HG03558 (cell line): ENCODE measurements at regions not wholly inside any gene's neighbourhood (a gene's known extent, or its start where the extent isn't known, plus 50 kb on each side); places are given as distances from the start of the nearest gene placed in this dataset.

ENCODE experiments used
- ATAC-seq: cut with Tn5 transposase; IDR thresholded peaks from one replicate; pipeline ENCODE4 v1.9.1; 2021; ENCODE audit warnings: moderate number of reproducible peaks; ENCODE audit not compliant: unreplicated experiment; ENCODE audit errors: extremely low read depth

- no peak for ATAC-seq
These were observed 84.7 kb upstream of the TP53I11 start for GRCh38 chr11:45035413-45035812.

GRCh38 chr11:45036010-45036409 lies 85.3 kb upstream of the TP53I11 start:
- no peak for ATAC-seq

DNA sequence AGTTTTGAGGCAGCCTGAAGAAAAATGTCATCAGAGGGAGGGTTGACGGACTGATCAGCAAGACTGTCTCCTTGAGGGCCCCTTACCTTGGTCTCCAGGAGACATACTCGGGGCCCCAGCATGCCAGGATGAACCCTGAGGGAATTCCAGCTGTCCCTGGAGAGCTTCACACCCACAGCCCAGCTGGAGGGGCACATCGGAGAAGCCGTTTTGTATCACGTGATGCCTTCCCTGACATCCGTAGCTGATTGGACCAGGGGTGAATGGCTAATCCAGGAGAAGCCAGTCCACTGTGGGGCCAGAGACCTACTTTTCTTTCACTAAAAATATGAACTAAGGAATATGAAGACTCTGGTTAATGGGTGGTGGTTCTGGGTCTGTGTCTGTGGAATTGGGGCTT lies 86.0 kb upstream of the TP53I11 start:
- ATAC-seq, result no peak

DNA sequence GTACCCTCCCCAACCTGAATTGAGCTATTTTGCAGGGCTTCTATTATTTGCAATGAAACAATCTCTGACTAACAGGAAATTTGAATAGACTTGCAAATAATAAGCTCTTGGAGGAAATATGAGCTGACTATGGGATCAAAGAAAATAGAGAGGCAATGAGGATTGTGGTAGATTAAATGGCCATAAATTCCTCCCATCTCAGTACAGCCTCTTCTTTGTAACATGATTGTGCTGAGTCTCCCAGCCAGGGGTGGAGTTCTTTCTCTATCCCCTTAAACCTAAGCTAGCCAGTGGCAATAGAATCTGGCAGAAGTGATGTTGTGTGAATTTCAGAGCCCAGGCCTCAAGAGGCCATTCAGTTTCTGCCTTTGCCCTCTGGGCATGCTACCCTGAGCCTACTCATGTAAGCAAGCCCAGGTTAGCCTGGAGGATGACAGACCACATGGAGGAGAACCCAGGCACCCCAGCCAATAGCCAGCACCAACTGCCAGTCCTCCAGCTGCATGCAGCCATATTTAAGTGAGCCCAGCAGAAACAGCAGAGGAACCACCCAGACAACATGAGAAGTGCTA lies 86.8 kb upstream of the TP53I11 start:
- ATAC-seq, result no peak

DNA sequence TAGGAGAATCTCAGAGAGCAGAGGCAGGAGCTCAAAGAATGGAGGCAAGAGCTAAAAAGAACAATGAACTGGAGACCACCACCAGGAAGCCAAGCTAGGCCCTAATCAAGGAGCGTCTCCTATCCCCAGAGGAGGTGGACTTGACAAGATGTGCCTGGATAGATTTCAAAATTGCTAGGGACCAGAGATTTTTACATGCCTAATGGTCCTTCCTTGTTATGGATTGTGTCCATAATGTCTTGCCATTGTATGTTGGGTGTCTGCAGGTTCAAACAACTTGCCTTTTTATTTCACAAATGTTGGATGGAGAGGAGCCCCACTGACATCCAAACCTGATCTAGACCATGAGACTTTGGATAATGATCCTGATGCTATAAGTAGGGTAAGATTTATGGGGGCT lies 88.2 kb upstream of the TP53I11 start:
- ATAC-seq, result no peak

DNA sequence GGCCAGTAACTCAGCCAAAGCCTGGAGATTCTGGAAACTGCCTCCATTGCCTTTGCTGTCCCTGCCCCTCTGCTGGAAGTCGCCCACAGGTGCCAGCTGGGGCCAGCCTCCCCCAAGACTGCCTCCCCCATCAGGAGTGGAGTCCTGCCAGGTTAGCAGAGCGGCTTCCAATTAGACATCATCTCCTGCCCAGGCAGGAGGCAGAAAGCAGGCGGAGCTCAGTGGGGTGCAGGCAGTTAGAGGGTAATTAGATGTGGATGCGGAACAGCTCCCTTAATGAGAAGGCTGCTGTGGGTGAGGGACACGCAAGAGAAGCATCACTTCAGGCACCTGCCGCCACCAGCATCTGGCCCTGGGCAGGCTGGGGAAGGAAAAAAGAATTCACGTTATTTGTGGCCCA lies 90.9 kb upstream of the TP53I11 start:
- ATAC-seq, result no peak

GRCh38 chr11:45042560-45042959 lies 91.9 kb upstream of the TP53I11 start:
- no peak for ATAC-seq

GRCh38 chr11:45043755-45044475 lies 93.2 kb upstream of the TP53I11 start:
- ATAC-seq, result no peak

DNA sequence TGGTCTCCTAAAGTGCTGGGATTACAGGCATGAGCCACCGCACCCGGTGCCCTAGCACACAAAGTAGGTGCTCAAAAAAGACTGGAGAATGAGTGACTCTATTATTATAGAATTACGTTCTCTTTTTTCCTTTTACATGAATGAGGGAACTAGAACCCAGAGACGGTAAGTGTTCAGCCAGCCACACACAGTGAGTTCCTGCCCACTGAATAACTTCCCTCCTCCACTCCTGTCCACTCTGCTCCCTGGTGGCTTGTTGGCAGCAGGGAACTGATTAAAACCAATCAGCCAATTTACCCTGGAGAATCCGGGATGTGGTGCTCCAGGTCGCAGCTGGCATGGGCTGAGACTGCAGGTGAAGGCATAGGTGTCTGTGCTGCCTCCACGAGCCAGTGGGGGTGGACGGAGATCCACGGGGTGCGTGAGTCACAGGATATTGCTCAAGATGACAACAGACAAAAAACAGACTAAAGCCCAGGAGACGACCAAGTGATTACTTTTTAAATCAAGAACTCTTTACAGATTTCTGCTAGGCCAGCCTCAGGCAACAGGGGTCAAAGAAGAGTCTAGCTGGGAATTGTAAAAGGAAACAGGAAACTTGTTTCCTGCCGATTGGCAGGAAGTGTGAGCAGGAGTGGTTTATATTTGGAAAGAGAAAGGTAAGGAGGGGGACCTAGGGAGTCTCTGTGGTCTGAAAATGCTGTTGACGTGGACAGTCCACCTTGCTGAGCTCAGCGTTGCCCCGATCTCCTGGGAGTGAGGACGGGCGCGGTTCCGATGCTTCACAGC lies 95.2 kb upstream of the TP53I11 start:
- ATAC-seq, result no peak

DNA sequence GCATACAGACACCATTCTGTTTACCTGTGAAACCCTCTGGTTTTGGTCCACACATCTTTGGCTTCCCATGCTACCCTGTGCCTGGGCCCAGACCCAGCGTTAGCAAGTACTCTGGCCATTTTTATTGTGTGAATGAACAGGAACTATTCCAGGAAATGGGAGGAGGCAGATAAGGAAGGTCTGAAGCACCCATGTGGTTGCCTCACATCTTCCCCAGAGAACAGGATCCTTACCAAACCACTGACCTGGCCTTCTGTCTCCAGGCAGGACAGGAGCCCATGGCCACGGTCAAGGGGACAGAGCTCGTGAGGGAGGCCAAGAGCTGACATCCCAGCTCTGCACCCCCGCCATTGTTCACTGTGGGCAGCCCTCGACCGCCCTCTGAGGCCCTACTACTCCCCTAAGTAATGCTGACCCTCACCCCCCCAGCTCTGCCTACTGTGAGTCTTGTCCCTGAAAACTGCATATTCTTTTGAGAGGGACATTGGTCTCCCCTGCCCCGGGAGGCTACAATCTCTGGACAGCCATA lies 97.7 kb upstream of the TP53I11 start:
- ATAC-seq, result no peak

DNA sequence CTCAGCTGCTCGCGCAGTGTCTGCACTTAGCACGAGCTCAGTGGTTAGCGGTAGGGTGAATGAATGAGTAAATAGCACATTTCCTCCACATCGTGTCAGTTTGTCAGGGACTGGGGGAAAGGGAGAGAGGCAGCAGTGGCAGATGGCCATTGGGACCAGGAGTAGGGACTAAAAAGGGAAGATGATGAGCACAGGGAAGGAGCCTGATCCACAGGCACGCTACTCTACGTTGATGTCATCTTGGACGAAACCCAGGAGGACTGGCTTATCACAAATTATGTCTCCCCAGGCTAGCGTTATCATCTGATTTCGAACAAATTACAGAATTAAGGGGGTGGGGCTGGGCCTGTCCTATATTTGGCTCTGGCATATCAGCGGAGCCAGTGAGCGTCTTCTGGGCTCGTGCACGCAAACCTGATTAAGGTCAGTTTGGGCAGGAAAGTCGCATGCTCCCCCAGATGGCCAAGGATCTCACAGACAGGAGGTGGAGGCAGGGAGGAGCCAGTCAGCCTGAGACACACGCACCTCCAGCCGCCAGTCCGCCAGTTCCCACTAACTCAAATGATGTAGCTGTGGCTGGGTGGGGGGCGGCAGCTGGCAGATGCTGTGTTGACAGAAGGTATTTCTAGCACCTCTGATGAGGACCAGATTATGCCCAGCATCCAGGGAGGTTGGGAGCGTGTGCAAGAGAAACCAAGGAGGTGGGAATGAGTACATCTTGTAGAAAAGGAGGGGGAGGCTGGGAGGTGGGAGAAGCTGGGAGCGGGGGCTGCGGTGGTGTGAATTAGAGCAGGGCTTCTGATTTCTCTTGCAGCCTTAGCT lies 97.4 kb upstream of the PRDM11 start:
- no peak for ATAC-seq

- no peak for ATAC-seq
These were observed 96.3 kb upstream of the PRDM11 start for GRCh38 chr11:45050111-45050510.

- no peak for ATAC-seq
These were observed 94.8 kb upstream of the PRDM11 start for GRCh38 chr11:45051621-45052020.

DNA sequence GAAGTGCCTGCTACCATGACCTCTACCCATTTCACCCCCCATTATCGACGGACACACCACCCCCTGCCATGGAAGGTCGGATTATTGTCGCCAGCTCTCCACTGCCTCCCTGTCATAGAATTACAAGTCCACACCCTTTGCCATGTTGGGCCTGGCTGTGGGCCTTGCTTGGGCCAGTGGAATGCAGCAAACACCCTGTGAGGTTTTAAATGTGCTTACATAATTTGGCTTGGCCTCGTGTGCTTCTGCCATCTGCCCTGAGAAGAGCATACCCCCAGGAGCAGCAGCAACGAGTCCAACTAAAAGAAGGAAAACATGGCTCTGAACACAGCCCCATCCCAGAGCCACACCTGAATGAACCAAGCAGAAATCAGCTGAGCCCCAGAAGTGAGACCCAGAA lies 94.1 kb upstream of the PRDM11 start:
- ATAC-seq, result no peak

- ATAC-seq, result no peak
These were observed 92.5 kb upstream of the PRDM11 start for GRCh38 chr11:45053736-45054446.

DNA sequence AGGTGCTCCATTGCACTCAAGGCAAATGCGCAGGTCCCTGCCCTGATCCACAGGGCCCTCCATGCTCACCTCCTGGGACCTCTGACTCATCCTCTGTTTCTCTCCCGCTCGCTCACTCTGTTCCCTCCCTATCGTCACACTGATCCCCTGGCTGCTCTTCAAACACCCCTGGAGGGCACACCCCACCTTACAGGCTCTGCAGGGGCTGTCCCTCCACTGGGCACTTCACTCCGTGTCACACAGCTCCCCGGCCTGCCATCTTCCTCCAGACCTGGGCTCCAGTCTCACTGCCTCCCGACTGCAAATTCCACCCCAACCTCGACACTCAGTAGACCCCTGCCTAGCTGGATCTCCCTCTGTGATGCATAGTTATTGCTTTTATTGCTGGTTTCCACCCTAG lies 91.5 kb upstream of the PRDM11 start:
- no peak for ATAC-seq

- ATAC-seq, result no peak
These were observed 89.9 kb upstream of the PRDM11 start for GRCh38 chr11:45056529-45056928.

- ATAC-seq, result no peak
These were observed 88.3 kb upstream of the PRDM11 start for GRCh38 chr11:45057938-45058646.

GRCh38 chr11:45058647-45058950 lies 87.8 kb upstream of the PRDM11 start:
- ATAC-seq, result no peak
